DND-41 (cell line): ENCODE measurements at regions not wholly inside any gene's neighbourhood (a gene's known extent, or its start where the extent isn't known, plus 50 kb on each side); places are given as distances from the start of the nearest gene placed in this dataset.

Experiments
- ATAC-seq: fragments of 200-7000 bp; cut with Tn5 transposase; 3 replicates; pipeline ENCODE4 v1.9.1; 2021; ENCODE audit warnings: low read depth; ENCODE audit not compliant: insufficient read depth
- DNase-seq: peaks from one replicate; pipeline ENCODE4 v3.0.0-alpha.2; 2020
- H2AFZ ChIP-seq: 2 replicates; pipeline ENCODE4 v1.6.0; 2012; ENCODE audit warnings: low read depth, low read length
- H3K27ac ChIP-seq: 2 replicates; pipeline ENCODE4 v1.5.1; 2012; ENCODE audit warnings: low read length, inconsistent platforms
- H3K27me3 ChIP-seq: fragments of 200-600 bp; sonication (generic); 2 replicates; pipeline ENCODE4 v1.6.0; 2012; ENCODE audit warnings: low read length, mild to moderate bottlenecking, inconsistent platforms; ENCODE audit not compliant: insufficient read depth, poor library complexity
- H3K36me3 ChIP-seq: 2 replicates; pipeline ENCODE4 v1.5.1; 2012; ENCODE audit warnings: low read length, inconsistent platforms; ENCODE audit not compliant: insufficient read depth
- H3K4me1 ChIP-seq: 2 replicates; pipeline ENCODE4 v1.5.1; 2012; ENCODE audit warnings: mild to moderate bottlenecking, low read length; ENCODE audit not compliant: insufficient read depth
- H3K4me2 ChIP-seq: 2 replicates; pipeline ENCODE4 v1.6.0; 2012; ENCODE audit warnings: mild to moderate bottlenecking, moderate library complexity, low read length, inconsistent platforms; ENCODE audit not compliant: insufficient read depth
- H3K4me3 ChIP-seq, 2 experiments: fragments of 200-600 bp in 1 of 2; shearing (Covaris generic) in 1 of 2; 2 replicates each; pipeline ENCODE4 v1.5.1; 2012 to 2016; ENCODE audit warnings: inconsistent platforms in 2 of 2, low read length in 2 of 2, mild to moderate bottlenecking in 2 of 2, low read depth in 1 of 2, moderate library complexity in 1 of 2
- H3K79me2 ChIP-seq: 2 replicates; pipeline ENCODE4 v1.6.0; 2012; ENCODE audit warnings: low read length, inconsistent platforms; ENCODE audit not compliant: insufficient read depth
- H3K9ac ChIP-seq: 2 replicates; pipeline ENCODE4 v1.6.0; 2012; ENCODE audit warnings: low read depth, mild to moderate bottlenecking, inconsistent platforms, low read length, moderate library complexity
- H3K9me3 ChIP-seq: 2 replicates; pipeline ENCODE4 v1.5.1; 2012; ENCODE audit warnings: low read length, moderate library complexity, mild to moderate bottlenecking, inconsistent platforms; ENCODE audit not compliant: insufficient read depth, severe bottlenecking
- H4K20me1 ChIP-seq: 2 replicates; pipeline ENCODE4 v1.6.0; 2012; ENCODE audit warnings: low read length; ENCODE audit not compliant: insufficient read depth
- CTCF ChIP-seq: IDR thresholded peaks from 2 replicates; pipeline ENCODE4 v1.5.1; 2012; ENCODE audit warnings: borderline replicate concordance, low read length, moderate library complexity, mild to moderate bottlenecking; ENCODE audit not compliant: poor library complexity, severe bottlenecking; ENCODE audit errors: extremely low read depth
- EZH2 ChIP-seq: IDR thresholded peaks from 3 replicates; pipeline ENCODE4 v1.6.1; 2012; ENCODE audit warnings: borderline replicate concordance, low read depth, mild to moderate bottlenecking, moderate library complexity, low read length, inconsistent platforms; ENCODE audit not compliant: severe bottlenecking

GRCh38 chr6:139448998-139449610 lies 74.7 kb upstream of the CITED2 start:
- no peak overlapping the region for H3K27ac ChIP-seq
- no peak for ATAC-seq

DNA sequence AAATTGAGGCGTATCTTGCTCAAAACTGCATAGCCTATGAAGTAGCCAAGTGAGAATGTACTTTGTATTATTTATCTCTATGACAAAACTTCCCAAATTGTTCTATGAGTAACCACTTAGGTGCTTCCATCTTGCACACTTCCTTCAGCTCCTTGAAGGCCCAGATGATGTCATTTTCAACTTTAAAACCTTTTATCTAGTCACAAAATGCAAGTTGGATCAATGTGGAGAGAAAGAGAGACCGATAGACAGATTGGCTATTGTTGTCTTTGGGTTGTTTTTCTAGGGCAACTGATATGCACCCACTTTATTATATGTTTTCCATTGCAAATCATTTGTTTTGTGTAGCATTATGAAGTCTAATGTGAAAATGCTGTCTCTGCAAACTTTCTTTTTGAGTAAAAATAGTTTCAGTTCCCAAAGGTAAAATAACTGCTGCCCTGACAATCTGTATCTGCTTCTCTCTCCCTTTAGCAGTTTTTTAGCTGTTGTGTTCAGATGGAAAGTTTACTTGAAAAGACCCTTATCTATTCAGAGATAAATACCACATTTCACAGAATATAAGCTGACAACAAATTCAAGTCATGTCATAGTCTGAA lies 73.7 kb upstream of the CITED2 start:
- Histone ChIP-seq H3K36me3 (no peaks in the 10 kb centered on the region), H3K27me3 (peaks cover 5% of the 10 kb centered on the region), H4K20me1 (no peaks in the 10 kb centered on the region), H3K9ac (no peak overlapping the region), H3K79me2 (no peaks in the 10 kb centered on the region), H3K4me2 (no peak overlapping the region), H3K4me3 (no peak overlapping the region), H2AFZ (no peak overlapping the region), H3K27ac (no peak overlapping the region), H3K4me1 (no peaks in the 10 kb centered on the region), H3K9me3 (no peaks in the 10 kb centered on the region)
- ATAC-seq = no peak
- no peak for TF ChIP-seq CTCF
- TF ChIP-seq EZH2 = no peak
- DNase-seq = no peak

More at GRCh38 chr6:139448998-139449610, 74.7 kb upstream of the CITED2 start:
- no peaks in the 10 kb centered on the region for H4K20me1 ChIP-seq
- no peak overlapping the region for H3K9ac ChIP-seq
- no peaks in the 10 kb centered on the region for H3K9me3 ChIP-seq
- DNase-seq = no peak
- no peak overlapping the region for H2AFZ ChIP-seq
- TF ChIP-seq EZH2 = no peak
- TF ChIP-seq CTCF = no peak
- H3K4me1 ChIP-seq = no peaks in the 10 kb centered on the region
- H3K27me3 ChIP-seq = no peaks in the 10 kb centered on the region
- H3K36me3 ChIP-seq = no peaks in the 10 kb centered on the region
- H3K79me2 ChIP-seq = no peaks in the 10 kb centered on the region
- H3K4me2 ChIP-seq = no peak overlapping the region
- no peak overlapping the region for H3K4me3 ChIP-seq

DNA sequence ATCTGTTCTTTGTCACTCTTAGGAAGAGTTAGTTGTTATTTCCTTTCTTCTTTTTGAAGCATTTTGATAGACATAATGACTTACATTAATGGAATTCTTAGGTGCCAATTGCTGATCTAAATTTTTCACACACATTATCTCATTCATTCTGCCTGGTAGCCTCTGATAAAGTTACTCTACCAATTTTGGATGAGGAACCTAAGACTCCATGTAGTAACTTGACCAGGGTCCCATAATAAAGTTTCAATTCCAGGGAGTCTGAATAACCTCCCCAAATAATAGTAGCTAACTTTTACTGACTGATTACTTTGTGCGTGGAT lies 73.2 kb upstream of the CITED2 start:
- TF ChIP-seq CTCF (no peak), EZH2 (no peak)
- Histone ChIP-seq H3K4me3 (no peak overlapping the region), H4K20me1 (no peaks in the 10 kb centered on the region), H3K27me3 (peaks cover 5% of the 10 kb centered on the region), H3K4me2 (no peak overlapping the region), H3K9ac (no peak overlapping the region), H2AFZ (no peak overlapping the region), H3K4me1 (no peaks in the 10 kb centered on the region), H3K9me3 (no peaks in the 10 kb centered on the region), H3K36me3 (no peaks in the 10 kb centered on the region), H3K27ac (no peak overlapping the region), H3K79me2 (no peaks in the 10 kb centered on the region)
- ATAC-seq (no peak), DNase-seq (no peak)
